Fibroblast of gingiva (primary cell): ENCODE measurements at regions not wholly inside any gene's neighbourhood (a gene's known extent, or its start where the extent isn't known, plus 50 kb on each side); places are given as distances from the start of the nearest gene placed in this dataset.

Experiments used
- DNase-seq: peaks from one replicate; pipeline ENCODE4 v3.0.0-alpha.2; 2011; ENCODE audit warnings: low read depth

DNA sequence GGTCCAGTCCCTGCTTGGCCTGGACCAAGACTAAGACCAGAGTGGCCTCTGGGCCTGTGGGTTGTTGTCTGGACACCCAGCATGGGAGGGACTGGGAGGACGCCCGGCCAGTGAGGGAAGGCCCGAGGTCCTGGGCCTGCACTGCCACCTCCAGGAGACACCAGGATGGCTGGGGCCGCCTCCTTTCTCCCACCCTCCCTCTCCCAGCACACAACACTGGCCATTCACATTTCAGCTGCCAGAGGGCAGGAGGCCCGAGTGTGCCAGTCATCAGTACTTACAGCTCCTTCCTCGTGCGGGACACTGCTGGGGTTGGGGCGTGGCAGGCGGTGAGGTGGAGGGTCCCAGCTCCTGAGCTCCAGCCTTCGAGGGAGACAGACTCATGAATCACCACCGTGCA lies 133.5 kb downstream of the ASB1 start:
- no peak for DNase-seq

DNA sequence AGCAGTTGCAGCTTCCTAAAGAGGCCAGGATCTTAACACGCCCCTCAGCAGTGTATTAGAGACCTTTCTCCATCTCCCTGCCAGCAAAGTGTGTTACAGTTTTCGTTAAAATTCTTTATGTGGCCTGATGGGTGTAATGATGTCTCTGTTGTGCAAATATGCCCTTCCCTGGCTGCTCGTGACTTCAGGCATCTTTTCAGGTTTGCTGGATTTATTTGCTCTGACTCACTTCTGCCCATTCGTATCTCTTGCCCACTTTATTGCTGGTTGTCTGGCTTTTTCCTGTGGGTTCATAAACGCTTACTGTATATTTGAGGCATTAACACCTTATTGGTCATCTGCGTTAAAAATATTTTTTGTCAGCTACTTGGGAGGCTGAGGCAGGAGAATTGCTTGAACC lies 134.5 kb downstream of the ASB1 start:
- DNase-seq, result no peak

DNA sequence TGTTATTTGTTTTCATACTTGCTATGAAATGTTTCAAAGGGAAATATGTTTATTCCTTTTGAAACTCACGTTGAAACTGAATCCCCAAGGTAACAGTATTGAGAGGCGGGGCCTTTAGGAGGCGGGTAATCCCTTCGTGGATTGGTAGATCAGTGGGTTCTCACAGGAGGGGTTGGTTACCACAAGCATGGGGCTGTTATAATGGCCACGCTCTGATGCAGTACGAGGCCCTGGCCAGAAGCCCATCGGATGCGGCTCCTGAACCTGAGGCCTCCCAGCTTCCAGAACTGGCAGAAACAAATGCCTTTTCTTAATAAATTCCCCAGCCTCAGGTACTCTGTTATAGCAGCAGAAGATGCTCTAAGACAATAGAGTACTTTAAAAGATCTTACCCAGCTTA lies 135.7 kb downstream of the ASB1 start:
- DNase-seq, result no peak

DNA sequence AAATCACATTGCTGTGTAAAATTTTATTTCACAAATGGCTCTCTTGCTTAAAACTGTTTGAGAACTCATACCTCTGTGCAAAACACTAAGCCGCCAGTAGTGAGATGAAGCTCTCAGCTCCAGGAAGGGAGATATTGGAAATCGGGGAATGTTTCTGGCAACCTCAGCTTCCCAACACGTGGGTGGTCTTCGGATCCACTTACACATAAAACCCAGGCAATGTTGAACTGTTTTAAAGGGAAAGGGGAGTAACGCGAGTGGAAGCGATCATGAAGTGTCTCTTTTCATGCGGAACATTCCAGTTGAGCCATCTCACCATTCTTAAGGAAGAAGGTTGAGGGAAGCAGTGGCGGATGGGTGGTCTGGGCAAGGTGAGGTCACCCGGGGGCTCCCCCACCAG lies 136.8 kb downstream of the ASB1 start:
- no peak for DNase-seq

DNA sequence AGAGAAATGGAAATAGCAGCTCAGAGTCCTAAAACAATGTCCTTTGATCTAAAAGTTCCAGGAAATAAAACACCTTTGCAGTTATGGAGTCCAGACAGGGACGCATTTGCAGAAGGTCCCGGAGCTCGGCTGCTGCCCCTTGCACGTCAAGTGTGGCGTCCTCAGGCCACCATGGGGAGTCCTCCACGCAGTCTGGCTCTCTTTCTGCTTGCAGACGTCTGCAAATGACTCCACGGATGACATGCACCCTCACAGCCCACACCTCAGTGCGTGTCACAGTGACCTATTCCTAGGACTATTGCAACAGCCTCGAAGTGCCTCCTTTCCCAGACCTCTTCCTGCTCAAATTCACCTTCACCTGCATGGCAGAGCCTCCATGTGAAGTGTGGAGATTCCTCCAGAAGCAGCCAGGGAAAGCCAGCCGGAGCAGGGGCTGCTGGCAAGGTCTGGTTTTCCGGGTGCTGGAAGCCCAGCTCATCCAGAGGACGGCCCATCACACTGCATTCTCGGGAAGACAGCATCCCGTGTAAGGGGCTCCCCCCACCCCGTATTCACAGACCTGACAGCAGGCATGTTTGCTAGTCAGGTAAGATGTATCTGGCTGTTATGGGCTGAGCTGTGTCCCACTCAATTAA lies 137.7 kb downstream of the ASB1 start:
- DNase-seq, result no peak

DNA sequence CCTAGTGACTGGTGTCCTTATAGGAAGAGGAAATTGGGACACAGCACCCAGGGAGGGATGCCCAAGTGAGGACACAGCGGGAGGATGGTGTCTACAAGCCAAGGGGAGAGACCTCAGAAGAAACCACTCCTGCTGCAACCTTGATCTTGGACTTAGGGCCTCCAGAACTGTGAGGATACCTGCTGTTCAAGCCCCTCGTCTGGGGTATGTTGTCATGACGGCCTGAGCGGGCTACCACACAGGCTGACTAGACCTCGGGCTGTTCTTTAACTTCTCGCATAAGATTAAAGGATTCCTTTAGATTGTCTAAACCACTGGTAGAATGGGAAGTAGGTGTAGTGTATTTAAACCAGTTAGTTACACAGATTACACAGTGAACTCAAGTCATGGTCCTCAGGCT lies 138.3 kb downstream of the ASB1 start:
- DNase-seq, result no peak

DNA sequence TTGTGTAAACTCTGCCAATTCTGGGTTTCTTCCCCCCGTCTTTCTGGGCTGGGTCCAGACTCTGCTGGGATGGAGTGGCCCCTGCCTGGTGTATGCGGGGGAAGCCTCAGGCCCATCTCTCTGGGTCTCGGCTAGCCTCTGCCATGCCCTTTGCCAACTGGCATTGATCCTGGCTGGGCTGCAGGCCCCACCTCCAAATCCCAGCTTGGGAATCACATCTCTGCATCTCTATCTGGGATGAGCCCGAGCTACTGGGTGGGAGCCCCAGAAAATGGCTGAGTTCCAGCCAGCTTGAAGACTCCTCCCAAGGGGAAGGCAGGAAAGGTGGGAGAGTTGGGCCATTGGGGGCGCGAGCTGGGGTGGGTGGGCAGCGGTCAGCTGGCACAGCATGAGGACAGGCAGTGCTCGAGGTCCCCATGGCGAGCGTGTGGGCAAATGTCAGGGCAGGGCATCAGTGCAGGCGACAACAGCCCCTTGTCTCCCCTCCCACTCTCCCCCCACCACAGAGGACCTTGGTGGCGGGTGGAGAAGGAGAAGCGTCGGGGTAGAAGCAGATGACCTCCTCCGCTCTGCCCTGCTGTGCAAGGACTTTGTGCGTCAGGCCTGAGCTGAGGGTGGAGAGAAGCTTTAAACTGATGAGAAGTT lies 139.4 kb downstream of the ASB1 start:
- DNase-seq, result no peak

DNA sequence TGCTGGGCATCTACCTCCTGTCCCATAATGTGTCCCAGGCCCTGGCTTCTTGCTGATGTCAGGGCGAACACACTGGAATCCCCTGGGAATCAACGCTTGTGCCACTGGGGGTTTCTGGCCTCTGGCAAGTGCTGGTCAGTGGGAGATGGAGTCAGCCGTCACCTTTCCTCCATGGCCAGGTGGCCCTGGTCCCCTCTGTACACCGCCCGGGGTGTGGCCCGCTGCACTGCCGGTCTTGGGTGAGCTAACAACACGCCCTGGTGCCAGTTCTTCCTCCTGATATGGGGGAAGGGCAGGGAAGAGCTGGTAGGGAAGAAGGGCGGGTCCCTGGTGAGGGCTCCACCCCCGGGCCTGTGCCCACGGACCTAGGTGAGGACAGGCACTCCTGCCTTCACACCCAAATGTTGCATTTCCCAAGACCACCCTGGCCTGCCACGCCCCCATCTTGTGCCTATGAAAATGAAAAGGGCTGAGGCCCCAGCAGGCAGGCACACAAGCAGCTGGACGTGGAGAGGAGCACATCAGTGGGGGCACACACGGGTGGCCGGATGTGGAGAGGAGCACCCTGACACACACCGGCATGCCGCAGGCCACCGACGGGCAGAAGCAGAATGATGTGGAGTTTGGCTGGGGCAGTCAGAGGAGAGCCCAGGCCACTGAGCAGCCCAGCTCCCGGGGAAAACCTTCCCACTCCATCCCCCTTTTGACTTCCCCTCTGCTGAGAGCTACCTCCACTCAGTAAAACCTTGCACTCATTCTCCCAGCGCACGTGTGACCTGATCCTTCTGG lies 140.5 kb downstream of the ASB1 start:
- DNase-seq, result no peak

DNA sequence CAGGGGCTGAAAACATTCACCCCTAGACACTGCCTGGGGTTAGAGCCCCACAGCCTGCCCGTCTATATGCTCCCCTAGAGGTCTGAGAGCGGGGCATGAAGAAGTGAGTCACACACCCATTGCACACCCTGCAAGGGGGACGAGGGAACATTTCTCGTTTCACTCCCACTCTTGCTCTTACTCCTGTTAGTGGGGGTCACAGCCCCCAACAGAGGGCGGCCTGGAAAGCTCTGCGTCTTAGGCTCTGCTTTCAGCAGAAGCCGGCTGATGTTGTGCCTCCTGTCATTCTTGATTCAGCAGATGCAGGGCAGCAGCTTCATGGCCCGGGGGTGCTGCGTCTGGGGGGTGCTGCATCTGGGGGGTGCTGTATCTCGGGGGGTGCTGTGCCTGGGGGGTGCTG lies 141.3 kb downstream of the ASB1 start:
- no peak for DNase-seq

DNA sequence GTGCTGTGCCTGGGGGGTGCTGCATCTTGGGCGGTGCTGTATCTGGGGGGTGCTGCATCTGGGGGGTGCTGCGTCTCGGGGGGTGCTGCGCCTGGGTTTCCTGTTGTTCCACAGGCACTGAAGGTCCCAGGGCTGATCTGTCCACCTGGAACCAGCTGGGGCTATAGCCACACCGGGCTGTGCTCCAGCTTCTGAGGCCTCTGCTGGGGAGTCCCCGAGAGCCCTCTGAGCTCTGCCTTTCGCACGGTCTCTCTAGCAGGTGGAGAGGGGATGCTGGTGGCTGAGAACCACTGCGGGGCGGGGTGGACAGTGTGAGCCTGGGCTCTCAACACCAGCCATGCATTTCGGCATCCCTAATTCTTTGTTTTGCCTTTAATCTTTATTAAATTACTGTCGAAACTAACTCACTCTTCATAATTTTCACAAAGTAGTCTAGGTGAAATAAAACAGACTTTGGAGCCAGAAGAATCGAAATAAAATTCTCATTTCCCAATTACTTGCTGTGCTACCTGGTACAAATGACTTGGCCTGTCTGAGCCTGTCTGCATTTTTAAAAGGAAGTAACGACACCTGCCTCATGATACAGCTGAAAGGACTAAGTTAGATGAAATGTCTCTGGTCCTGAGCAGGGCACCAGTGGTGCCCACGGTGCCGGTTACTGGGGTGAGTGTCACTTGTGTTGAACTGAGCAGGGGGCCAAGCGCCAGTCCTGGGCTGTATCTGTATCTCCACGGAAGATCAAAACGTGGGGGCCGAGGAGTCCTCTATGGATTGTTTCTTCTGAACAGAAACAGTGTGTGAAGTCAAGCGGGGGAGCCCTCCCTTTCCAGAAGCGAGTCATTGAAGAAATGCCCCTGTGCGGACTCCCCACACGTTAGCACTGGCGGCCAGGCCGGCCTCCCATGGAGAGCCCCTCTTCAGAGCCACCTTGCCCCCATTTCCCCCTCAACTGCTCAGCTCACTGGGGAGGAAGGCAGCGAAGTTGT lies 142.0 kb downstream of the ASB1 start:
- DNase-seq, result no peak

DNA sequence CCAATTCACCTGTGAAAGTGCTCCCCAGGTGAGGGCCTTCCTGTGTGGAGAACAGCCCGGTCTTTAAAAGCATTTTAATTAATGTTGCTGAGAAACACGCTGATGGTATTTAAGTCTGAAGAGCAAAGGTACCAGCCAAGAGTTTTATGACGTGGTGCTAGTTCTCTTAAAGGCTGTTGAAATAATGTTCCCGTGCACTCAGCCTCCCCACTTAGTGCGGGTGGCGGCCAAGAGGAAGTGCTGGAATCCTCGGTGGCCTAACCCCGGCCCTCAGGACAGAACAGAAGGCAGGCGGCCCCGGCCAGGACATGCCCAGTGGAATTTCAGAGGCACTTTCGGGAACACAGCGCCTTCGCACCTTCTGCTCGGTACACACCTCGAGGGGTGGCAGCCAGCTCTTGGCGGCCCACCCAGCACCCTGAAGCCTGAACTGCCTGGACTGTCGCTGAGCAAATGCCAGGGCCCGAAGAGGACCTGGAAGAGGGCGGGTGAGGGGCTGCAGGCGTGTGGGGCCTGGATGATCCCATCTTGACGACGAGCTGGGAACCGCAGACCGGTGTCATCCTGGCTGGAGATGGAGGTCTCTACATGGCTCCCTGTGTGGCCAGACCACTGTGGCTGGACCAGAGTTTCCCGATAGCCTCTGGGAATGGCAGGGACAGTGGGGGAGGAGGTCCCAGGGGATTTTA lies 142.9 kb downstream of the ASB1 start:
- DNase-seq, result no peak

DNA sequence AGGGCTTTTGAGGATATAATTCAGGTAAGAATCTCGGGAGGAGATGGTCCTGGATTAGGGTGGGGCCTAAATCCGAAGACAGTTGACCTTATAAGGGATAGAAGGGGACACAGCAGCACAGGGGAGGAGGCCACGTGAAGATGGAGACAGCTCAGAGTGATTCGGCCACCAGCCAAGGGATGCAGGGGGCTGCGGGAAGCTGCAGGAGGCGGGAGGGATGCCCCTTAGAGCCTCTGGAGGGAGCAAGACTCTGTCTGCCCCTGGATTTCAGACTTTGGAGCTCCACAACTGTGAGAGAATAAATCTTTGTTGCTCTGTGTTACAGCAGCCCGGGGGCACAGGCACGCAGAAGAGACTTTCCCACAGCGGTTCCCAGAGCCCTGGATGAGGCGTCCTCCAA lies 143.7 kb downstream of the ASB1 start:
- no peak for DNase-seq

DNA sequence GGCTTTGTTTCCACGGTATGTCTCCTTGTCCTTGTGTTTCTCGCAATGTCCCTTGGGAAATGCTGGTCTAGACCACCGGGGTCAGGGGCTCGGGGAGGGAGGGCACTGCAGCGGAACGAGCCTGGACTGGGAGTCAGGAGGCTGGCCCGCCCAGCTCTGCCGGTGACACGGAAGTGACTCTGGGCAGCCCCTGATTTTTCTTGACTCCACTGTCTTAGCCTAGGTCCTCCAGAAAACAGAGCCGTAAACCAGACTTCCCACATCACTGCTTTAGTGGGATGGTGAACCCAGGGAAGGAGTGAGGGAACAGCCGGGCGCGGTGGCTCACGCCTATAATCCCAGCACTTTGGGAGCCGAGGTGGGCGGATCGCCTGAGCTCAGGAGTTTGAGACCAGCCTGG lies 144.2 kb downstream of the ASB1 start:
- no peak for DNase-seq

DNA sequence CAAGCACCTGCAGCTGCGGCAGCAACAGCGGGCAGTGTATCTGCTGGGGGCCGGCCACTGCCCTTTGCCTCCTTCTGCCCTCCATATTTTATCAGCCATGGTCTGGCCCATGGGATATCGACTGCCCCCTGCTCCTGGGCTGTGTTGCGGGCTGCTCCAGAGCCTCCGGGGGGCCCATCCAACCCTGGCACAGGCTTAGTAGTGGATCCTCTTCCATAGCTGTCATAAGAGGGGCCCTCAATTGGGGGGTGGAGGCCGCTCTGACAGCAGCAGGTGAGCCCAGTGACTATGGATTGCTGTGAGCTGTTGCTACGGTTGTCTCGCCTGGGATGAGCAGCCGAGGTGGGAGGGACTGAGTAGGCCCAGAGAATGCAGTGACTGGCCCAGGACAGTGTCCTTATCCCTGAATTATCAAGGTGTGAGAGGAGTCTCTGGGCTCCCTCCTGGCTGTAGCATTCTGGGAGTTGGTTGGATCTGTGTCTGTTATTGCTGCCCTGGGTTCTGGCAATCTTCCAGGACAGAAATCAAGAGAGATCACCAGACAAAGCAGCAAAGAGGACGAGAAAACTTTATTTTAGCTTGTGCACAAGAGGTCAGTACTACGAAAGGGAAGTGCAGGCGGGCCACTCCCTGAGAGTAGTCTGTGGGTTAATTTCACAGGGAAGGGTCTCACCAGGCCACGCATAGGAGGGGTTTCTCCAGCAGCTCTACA lies 145.1 kb downstream of the ASB1 start:
- no peak for DNase-seq

DNA sequence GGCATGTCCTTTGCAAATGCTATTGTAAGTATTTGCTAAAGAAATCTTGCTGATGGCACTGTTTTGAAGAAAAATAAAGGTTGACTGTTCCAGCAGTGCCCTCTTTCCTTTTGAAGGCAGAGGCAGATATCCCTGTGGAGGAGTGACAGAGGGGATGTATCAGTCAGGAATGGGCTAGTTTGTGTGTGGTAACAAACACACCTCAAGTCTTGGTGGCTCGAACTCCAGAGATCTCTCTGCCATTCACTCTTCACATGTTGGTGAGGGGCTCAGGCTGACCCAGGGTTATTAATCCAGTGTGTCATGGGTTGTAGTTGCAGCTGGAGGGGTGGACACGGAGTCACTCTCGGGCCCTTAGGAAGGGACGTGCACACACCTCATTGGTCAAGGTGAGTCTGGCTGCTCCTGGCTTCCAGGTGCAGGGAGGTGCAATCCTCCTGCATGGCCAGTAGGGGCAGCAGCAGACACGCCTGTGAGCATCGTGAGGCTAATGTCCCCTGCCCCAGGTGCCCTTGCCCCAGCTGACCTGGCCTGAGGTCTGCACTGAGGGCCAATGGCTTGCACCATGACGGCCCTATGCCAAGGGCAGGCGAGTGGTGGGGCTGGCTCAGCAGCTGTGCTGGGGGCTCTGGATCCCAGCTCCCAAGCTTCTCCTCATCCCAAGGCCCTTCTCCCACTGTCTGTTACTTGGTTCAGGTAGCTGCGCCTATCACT lies 146.5 kb downstream of the ASB1 start:
- no peak for DNase-seq

DNA sequence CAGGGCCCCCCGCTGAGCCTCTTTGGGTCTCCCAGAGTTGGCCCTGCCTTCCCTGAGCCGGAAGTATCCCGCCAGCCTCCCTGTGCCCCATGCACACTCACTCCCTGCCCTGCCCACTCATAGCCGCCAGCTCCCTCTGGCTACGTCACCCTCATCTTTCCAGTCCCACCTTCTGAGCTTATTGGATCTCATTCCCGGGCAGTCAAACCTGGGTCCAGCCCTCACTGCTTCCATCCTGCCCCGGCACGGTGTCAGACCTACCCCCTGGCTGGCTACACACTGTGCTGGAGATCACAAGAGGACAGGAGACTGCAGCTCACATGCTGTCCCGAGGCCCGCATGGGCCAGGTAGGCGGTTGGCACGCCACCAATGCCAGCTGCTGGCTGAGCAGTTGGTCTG lies 147.2 kb downstream of the ASB1 start:
- DNase-seq, result no peak

DNA sequence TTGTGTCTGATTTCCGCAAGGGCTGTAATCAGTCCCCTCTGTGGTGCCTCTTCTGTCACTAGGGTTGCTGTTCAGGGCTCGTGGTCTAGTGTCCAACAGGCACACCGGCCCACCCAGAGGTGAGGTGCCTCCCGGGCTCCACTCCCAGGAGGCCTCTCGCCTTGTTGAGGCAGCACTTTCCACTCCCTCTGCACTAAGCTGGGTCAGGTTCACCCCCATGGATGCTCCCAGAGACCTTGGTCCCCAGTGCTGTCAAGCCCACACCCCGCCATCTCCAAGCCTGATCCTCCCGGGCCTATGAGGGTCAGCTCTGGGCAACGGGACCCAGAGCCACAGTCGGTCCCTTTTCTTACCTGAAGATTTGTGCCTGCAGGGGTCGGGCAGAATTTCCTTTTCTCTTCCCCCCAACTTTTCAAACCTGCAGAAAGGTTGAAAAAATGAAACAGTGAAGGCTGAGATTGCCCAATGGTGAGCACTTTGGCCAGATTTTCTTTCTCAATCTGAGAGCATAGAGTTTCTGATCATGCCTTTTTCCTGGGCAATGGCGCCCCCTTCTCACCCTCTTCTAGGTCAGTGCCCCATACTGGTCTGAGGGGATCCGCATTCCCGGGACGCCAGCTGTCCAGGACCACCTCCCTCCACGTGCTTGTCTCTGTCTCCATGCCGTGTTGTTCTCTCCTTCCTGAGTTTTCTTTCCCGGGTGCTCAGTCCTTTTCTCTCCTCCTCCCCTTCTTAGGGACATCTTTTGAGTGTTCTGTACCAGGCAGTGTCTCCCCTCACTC lies 148.0 kb downstream of the ASB1 start:
- DNase-seq, result no peak

DNA sequence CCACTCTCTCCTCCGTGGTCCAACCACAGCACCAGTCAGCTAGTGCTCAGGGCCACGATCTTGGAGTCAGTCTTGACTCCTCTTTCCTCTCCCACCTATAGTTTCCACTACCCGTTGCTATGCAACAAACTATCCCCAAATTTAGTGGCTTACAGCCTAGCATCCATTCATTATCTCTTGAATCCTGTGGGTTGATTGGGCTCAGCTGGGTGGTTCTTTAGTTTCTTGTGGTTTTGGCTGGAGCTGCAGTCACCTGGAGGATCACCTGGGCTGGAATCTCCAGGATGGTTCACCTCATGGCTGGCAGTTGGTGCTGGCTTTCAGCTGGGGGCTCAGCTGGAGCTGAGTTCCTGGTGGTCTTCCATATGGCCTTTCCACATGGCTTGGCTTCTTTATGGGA lies 149.9 kb downstream of the ASB1 start:
- no peak for DNase-seq

DNA sequence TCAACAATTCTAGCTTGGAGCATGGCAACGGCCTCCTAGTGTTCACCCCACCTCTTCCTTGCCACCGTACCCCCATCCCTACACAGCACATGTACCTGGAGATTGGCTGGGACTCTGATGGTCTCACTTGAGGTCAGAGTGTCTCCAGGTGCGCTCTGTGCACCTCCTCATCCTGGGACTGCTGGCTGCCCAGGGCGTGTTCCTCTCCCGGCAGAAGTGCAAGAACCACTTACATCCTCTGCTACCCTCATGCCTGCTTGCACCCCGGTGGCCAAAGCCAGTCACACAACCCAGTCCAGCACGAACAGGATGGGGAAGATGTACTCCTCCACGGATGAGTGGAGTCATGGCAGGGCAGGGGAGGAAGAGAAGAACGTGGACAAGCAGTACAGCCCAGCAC lies 151.5 kb downstream of the ASB1 start:
- no peak for DNase-seq

DNA sequence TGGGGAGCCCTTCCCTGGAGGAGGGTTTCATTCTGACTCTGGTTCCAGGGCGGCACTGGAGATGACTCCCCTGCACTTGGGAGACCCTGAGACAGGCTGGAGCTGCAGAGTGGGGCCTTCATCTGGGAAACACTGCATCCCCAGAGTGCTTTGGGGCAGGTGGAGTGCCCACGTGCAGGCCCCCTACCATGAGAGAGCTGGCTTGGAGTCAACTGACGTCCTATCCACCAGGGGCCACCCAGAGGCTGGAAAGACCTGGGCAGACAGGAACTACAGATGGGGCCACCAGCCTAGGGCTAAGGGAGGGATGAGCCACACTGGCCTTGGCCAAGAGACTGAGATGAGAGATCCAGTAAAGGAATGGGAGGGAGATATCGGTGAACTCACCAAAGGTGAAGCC lies 153.8 kb downstream of the ASB1 start:
- no peak for DNase-seq
